WTC11 (cell line): ENCODE measurements at regions not wholly inside any gene's neighbourhood (a gene's known extent, or its start where the extent isn't known, plus 50 kb on each side); places are given as distances from the start of the nearest gene placed in this dataset.

Source experiments
- ATF2 ChIP-seq: sonication (generic); formaldehyde crosslinking; IDR thresholded peaks from 2 replicates; pipeline ENCODE4 v1.8.1; 2022; ENCODE audit warnings: low read depth, missing genetic modification reagents, borderline replicate concordance
- CREB1 ChIP-seq: sonication (generic); formaldehyde crosslinking; IDR thresholded peaks from 2 replicates; pipeline ENCODE4 v1.8.0; 2023; ENCODE audit warnings: mild to moderate bottlenecking, missing genetic modification reagents
- CTCF ChIP-seq: fragments of 200-600 bp; IDR thresholded peaks from 2 replicates; pipeline ENCODE4 v1.8.0; 2022; ENCODE audit warnings: antibody characterized with exemption
- E2F4 ChIP-seq: sonication (generic); formaldehyde crosslinking; IDR thresholded peaks from 2 replicates; pipeline ENCODE4 v1.8.1; 2022; ENCODE audit warnings: low read depth, mild to moderate bottlenecking, moderate library complexity, missing genetic modification reagents, borderline replicate concordance
- ELF4 ChIP-seq: sonication (generic); formaldehyde crosslinking; IDR thresholded peaks from 2 replicates; pipeline ENCODE4 v1.8.1; 2022; ENCODE audit warnings: low read depth, mild to moderate bottlenecking, moderate library complexity, missing genetic modification reagents
- KAT7 ChIP-seq: sonication (generic); formaldehyde crosslinking; IDR thresholded peaks from 2 replicates; pipeline ENCODE4 v1.8.1; 2023; ENCODE audit warnings: missing genetic modification reagents, mild to moderate bottlenecking, borderline replicate concordance
- MAX ChIP-seq: sonication (generic); formaldehyde crosslinking; IDR thresholded peaks from 2 replicates; pipeline ENCODE4 v1.8.0; 2022; ENCODE audit warnings: mild to moderate bottlenecking, missing genetic modification reagents
- NFYB ChIP-seq: sonication (generic); formaldehyde crosslinking; conservative IDR thresholded peaks from 2 replicates; pipeline ENCODE4 v1.8.0; 2022; ENCODE audit warnings: low read depth, missing genetic modification reagents
- NR1H2 ChIP-seq: sonication (generic); formaldehyde crosslinking; IDR thresholded peaks from 2 replicates; pipeline ENCODE4 v1.9.0; 2021; ENCODE audit warnings: mild to moderate bottlenecking, moderate library complexity, missing genetic modification reagents
- RELA ChIP-seq: sonication (generic); formaldehyde crosslinking; IDR thresholded peaks from 2 replicates; pipeline ENCODE4 v1.8.1; 2022; ENCODE audit warnings: missing genetic modification reagents, mild to moderate bottlenecking, borderline replicate concordance
- SMAD3 ChIP-seq: sonication (generic); formaldehyde crosslinking; IDR thresholded peaks from 2 replicates; pipeline ENCODE4 v1.8.0; 2022; ENCODE audit warnings: missing genetic modification reagents, mild to moderate bottlenecking, borderline replicate concordance
- SOX15 ChIP-seq: fragments of 250-450 bp; sonication (Bioruptor Pico); IDR thresholded peaks from 2 replicates; pipeline ENCODE4 v1.9.0; 2021; ENCODE audit warnings: mild to moderate bottlenecking
- USF2 ChIP-seq: sonication (generic); formaldehyde crosslinking; IDR thresholded peaks from 2 replicates; pipeline ENCODE4 v1.8.1; 2023; ENCODE audit warnings: mild to moderate bottlenecking, missing genetic modification reagents, moderate library complexity

- no peak for TF ChIP-seq CTCF
- no peak for TF ChIP-seq NR1H2 (CRISPR knock-in tag)
- no peak for TF ChIP-seq NFYB (CRISPR knock-in tag)
- no peak for TF ChIP-seq ELF4 (CRISPR knock-in tag)
- no peak for TF ChIP-seq CREB1 (CRISPR knock-in tag)
- no peak for TF ChIP-seq KAT7
- no peak for TF ChIP-seq MAX
- no peak for TF ChIP-seq USF2 (CRISPR knock-in tag)
- TF ChIP-seq E2F4 (CRISPR knock-in tag): no peak
- no peak for TF ChIP-seq SOX15 (CRISPR knock-in tag)
- TF ChIP-seq RELA (CRISPR knock-in tag): no peak
- TF ChIP-seq ATF2 (CRISPR knock-in tag): no peak
- no peak for TF ChIP-seq SMAD3 (CRISPR knock-in tag)
These were observed 465.6 kb upstream of the TRIB2 start for GRCh38 chr2:12251121-12251520.
